ENCODE measurements at regions not wholly inside any gene's neighbourhood (a gene's known extent, or its start where the extent isn't known, plus 50 kb on each side); places are given as distances from the start of the nearest gene placed in this dataset.

DNA sequence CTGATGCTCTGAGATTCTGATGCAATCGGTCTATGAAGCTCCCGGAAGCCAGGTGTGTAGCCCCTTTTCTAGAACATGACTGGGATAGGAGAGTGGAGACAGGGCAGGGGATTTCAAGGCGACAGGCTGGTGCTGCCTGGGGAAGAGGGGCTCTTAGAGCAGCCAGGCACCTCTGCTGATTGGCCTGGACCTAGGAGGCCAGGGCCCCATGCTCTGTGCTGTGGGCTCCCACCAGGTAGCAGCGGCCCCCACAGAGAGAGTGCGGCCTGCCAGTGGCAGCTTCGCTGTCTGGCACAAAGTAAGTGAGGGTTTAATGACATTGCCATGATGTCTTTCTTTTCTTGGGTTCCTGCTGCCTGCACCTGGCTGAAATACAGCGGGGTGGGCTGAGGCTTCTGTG lies 99.4 kb upstream of the PODXL start:
- TF ChIP-seq FOXM1 (IDR thresholded peaks at IDR 0.05; ENCODE audit: borderline replicate concordance): no peak
- TF ChIP-seq SP1 (IDR thresholded peaks at IDR 0.05): no peak
- no peak for TF ChIP-seq SUZ12 (IDR thresholded peaks at IDR 0.05)
